ENCODE measurements at regions not wholly inside any gene's neighbourhood (a gene's known extent, or its start where the extent isn't known, plus 50 kb on each side); places are given as distances from the start of the nearest gene placed in this dataset.

DNA sequence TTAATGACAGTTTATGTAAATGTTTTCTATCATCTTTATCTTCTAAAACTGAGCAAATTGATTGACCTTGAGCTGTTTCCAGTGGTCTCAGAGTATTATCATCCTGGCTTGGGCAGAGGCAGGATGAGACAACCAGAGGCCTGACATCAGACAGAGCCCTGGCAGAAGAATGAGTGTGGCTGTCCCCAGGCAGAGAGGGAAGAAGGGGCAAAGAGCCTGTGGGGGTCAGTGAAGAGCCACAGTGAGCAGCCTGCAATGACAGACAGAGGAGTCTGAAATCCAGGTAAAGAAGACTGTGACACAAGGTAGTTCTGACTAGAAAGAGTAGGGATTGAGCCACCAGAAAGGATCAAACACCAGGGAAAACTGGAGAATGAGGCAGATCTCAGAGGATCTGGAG is 182.4 kb upstream of the ARSJ start:
- Mint-ChIP-seq H3K4me1 (no peaks in the 10 kb centered on the region), H3K4me3 (no peak overlapping the region), H3K27me3 (no peaks in the 10 kb centered on the region), H3K36me3 (ENCODE audit: low read depth) (no peaks in the 10 kb centered on the region), H3K9me3 (no peaks in the 10 kb centered on the region), H3K27ac (no peak overlapping the region)
- CTCF ChIA-PET, result no interaction called here
- POLR2A ChIA-PET, result no interaction called here
- no peak for DNase-seq

DNA sequence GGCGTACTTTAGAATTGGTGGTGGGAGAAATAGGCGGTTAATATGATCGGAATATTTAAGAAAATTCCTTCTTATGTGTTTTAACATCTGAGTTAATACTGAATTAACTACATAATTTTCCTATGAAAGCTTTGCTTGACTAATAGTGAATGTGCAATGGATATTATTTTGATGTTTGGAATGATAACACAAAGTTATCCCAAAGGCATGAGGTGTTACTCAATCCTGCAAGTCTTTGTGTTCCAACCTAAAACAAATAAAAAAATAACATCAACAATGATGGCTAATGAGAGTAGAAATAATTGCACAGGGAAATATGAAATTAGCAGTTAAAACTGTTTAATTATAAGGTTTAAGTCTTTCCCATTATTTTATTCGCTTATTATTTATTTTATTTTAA is 183.6 kb upstream of the ARSJ start:
- no peaks in the 10 kb centered on the region for H3K9me3 Mint-ChIP-seq
- H3K27me3 Mint-ChIP-seq, result no peaks in the 10 kb centered on the region
- H3K4me3 Mint-ChIP-seq, result no peak overlapping the region
- ChIA-PET CTCF (no interaction called here), POLR2A (no interaction called here)
- DNase-seq, result no peak
- no peaks in the 10 kb centered on the region for H3K4me1 Mint-ChIP-seq
- no peak overlapping the region for H3K27ac Mint-ChIP-seq
- H3K36me3 Mint-ChIP-seq (ENCODE audit: low read depth), result no peaks in the 10 kb centered on the region

DNA sequence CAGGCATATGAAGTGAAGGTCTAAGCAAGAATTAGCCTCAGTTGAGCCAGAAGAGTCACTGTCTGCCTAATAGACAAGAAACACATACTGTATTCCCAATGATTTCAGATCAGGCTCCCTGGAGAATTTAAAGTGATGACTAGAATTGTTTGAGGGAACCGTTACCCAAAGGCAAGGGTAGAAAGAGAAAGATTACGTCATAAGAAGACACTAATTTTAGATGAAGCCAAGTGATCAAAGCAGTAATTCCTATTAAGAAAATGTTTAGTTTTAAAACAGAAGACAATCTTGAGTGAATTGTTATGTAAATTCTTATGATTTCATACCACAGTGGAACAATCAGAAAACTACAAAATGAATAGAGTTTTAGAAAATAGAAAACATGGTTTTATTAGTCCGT is 194.5 kb upstream of the ARSJ start:
- Mint-ChIP-seq H3K9me3 (no peaks in the 10 kb centered on the region), H3K36me3 (ENCODE audit: low read depth) (no peaks in the 10 kb centered on the region), H3K4me3 (no peak overlapping the region), H3K27me3 (no peaks in the 10 kb centered on the region), H3K27ac (no peak overlapping the region), H3K4me1 (no peaks in the 10 kb centered on the region)
- ChIA-PET CTCF (no interaction called here), POLR2A (no interaction called here)
- DNase-seq, result no peak

DNA sequence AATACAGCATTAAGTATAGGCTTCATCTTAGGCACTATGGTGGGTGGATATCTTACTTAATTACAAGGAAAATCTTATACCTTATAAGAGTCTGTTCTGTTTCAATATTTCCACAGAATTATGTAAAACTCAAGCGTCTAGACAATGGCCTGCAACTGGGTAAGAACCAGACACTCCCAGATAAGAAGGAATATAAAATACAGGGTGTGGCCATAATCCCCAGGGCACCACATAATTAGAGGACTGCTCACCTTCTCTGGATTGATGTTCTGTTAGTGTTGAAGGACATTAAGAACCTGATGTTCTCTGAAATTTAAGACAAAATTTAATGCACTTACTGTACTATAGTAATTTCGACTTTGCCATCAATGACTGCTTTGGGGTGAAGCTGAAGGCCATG is 198.2 kb upstream of the ARSJ start:
- no peaks in the 10 kb centered on the region for H3K9me3 Mint-ChIP-seq
- no peaks in the 10 kb centered on the region for H3K36me3 Mint-ChIP-seq (ENCODE audit: low read depth)
- H3K4me3 Mint-ChIP-seq, result no peak overlapping the region
- DNase-seq, result no peak
- CTCF ChIA-PET, result no interaction called here
- H3K4me1 Mint-ChIP-seq, result no peaks in the 10 kb centered on the region
- no peaks in the 10 kb centered on the region for H3K27me3 Mint-ChIP-seq
- H3K27ac Mint-ChIP-seq, result no peak overlapping the region
- POLR2A ChIA-PET, result no interaction called here

DNA sequence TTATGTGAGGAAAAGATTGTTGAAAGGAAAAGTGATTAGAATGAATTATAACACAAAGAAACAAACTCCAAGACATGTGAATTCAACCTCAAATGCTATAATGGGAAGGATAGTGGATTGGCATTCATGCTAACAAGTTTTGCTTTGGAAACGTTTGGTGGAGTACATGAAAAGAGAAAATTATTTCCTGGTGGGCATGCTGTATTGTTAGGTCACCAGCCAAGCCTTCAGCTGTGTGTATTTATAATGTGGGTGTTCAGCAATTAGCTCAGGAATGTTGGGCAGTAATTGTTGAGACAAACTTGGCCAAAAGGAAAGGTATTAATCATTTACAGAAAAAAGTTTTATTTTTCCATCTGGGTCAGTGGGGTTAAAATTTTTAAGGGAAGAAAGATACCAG is 198.9 kb upstream of the ARSJ start:
- H3K4me1 Mint-ChIP-seq, result no peaks in the 10 kb centered on the region

DNA sequence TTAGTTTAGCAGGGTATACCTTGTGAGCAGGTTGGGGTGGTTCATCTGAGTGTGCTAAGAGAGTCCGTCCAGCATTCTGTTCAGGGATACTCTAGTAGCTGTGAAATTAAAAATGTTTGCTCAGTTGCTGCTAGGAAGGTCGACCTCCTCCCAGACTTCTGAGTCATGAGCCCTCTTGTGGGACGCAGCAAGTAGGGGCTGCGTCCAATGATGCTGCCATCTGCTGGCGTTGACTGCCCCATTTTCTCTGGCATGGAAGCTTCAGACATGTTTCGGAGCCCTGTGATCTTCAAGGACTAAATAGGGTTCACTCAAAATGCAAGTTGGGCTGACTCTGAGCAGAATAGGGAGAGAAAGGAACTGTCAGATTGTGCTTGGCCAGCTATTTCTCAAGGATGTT is 201.0 kb upstream of the ARSJ start:
- H3K9me3 Mint-ChIP-seq, result peaks cover 3% of the 10 kb centered on the region
- POLR2A ChIA-PET, result no interaction called here
- H3K4me1 Mint-ChIP-seq, result no peaks in the 10 kb centered on the region
- no peaks in the 10 kb centered on the region for H3K36me3 Mint-ChIP-seq (ENCODE audit: low read depth)
- no peak overlapping the region for H3K27ac Mint-ChIP-seq
- H3K4me3 Mint-ChIP-seq, result no peak overlapping the region
- H3K27me3 Mint-ChIP-seq, result no peaks in the 10 kb centered on the region
- no peak for DNase-seq
- CTCF ChIA-PET, result no interaction called here

More for the DNA sequence above, 198.9 kb upstream of the ARSJ start:
- H3K27me3 Mint-ChIP-seq, result no peaks in the 10 kb centered on the region
- CTCF ChIA-PET, result no interaction called here
- H3K36me3 Mint-ChIP-seq (ENCODE audit: low read depth), result no peaks in the 10 kb centered on the region
- no peak overlapping the region for H3K4me3 Mint-ChIP-seq
- no peak for DNase-seq
- H3K9me3 Mint-ChIP-seq, result no peaks in the 10 kb centered on the region
- POLR2A ChIA-PET, result no interaction called here
- no peak overlapping the region for H3K27ac Mint-ChIP-seq

DNA sequence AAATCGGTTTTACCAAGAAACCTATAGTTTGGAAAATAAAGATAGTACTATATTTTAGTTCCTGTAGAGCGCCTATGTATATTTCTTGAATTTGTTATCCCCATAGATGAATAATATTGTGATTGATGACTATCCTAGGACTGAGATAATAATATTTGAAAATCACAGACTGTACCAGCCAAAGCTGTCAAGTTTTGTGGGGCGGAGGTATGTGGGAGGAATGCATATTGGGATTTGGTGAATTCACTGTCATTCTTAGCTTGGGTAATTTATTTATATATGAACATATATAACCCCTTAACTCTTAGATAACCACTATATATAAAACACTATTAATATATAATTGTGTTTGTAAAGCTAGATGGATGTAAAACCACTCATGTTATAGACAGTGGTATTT is 205.5 kb upstream of the ARSJ start:
- DNase-seq, result no peak
- Mint-ChIP-seq H3K27me3 (peaks cover 2% of the 10 kb centered on the region), H3K4me3 (no peak overlapping the region), H3K9me3 (peaks cover 3% of the 10 kb centered on the region), H3K4me1 (no peaks in the 10 kb centered on the region), H3K36me3 (ENCODE audit: low read depth) (no peaks in the 10 kb centered on the region), H3K27ac (no peak overlapping the region)
- ChIA-PET POLR2A (no interaction called here), CTCF (no interaction called here)

DNA sequence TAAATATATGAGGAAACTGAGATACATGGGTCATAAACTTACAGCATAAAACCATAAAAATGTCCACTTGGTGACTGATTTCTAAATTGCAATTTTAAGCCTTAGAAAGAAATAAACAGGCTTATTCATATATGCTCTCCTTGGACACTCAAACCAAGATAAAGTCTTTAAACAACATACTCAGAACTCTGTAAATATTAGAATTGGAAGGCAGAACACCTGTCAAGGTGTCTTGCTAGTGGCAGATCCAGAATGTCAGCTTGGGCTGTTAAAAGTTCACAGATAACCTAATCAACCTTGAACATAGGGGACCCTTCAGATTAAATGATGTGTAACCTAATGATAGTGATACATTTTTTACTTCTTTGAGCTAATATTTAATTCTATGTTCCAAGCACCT is 208.1 kb upstream of the ARSJ start:
- DNase-seq, result no peak
- H3K9me3 Mint-ChIP-seq, result peaks cover 3% of the 10 kb centered on the region
- H3K4me1 Mint-ChIP-seq, result no peaks in the 10 kb centered on the region
- no peaks in the 10 kb centered on the region for H3K36me3 Mint-ChIP-seq (ENCODE audit: low read depth)
- POLR2A ChIA-PET, result no interaction called here
- no peak overlapping the region for H3K27ac Mint-ChIP-seq
- CTCF ChIA-PET, result no interaction called here
- H3K4me3 Mint-ChIP-seq, result no peak overlapping the region
- peaks cover 2% of the 10 kb centered on the region for H3K27me3 Mint-ChIP-seq

DNA sequence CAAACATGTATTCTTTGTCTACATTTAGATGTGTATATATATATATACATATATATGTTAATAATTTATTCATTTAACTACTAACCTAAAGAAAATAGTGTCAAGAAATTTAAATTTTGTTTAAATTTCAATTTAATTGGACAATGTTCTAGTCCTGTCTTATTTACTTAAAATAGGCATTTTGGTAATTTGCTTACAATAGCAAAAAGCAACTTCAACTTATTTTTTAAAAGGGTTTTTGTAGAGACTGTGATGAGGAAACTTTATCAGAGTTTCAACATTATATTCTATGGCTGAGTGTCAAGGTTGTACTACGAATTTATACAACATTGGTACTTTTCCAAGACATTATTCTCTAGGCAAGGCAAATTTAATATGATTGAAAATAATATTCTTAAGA is 212.0 kb upstream of the ARSJ start:
- no peak for DNase-seq
- no peak overlapping the region for H3K4me3 Mint-ChIP-seq
- H3K4me1 Mint-ChIP-seq, result no peaks in the 10 kb centered on the region
- ChIA-PET POLR2A (no interaction called here), CTCF (no interaction called here)
- no peak overlapping the region for H3K27ac Mint-ChIP-seq
- H3K9me3 Mint-ChIP-seq, result no peaks in the 10 kb centered on the region
- H3K36me3 Mint-ChIP-seq (ENCODE audit: low read depth), result no peaks in the 10 kb centered on the region
- H3K27me3 Mint-ChIP-seq, result peaks cover 2% of the 10 kb centered on the region

DNA sequence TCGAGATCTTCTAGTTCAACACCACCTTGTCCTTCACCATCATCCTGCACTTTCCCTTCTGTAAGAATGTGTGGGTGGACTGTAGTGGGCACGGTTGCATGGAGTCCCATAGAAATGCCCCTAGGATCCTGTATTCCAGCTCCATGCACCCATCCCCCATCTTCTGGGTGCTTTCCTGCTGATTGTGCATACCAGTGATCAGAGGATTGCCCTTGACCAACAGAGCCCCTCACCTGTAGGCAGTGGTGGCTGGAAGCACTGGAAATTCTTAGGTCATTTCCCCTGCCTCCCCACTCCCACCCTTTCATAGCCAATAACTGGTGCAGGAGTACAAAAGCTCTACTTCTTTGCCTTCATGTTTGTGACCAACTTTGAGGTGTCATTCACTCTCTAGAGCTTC is 213.4 kb upstream of the ARSJ start:
- no peaks in the 10 kb centered on the region for H3K36me3 Mint-ChIP-seq (ENCODE audit: low read depth)
- H3K27ac Mint-ChIP-seq, result no peak overlapping the region
- no peak overlapping the region for H3K4me3 Mint-ChIP-seq
- ChIA-PET CTCF (no interaction called here), POLR2A (no interaction called here)
- no peak for DNase-seq
- H3K4me1 Mint-ChIP-seq, result no peaks in the 10 kb centered on the region
- H3K27me3 Mint-ChIP-seq, result peaks cover 2% of the 10 kb centered on the region
- H3K9me3 Mint-ChIP-seq, result no peaks in the 10 kb centered on the region

DNA sequence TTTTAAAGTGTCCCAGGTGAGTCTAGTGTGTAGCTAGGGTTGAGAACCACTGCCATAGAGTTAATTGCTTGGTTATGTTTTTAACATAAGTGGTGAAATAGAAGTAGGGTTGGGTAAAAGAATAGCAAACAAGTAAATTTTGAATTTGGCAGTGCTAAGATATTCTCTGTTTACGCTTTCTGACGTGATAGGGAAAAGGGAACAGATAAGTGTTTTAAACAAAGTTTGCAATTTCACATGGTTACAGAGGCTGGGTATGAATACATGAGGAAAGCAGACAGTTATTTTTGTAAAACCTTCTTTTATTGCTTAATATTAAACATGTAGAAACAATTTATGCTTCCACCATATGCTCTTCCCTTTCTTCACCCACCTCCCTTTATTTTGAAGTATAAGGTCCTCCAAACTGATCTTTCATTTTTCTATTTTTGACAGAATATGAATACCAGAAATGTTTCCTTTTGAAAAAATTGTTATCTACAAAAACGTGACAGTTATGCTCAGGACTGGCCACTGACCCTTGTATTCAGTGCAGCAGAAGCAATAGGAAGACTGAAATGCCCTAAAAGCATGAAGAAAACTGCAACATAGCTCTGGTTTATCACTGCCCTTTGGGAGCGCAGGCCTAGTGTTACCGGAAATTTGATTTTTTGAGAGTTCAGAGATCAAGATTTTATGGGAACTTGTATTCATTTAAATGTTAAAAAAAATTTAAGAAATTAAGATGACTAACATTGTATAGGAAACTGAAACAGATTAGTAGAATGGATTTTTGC is 214.4 kb upstream of the ARSJ start:
- ChIA-PET CTCF (no interaction called here), POLR2A (no interaction called here)
- no peak overlapping the region for H3K4me3 Mint-ChIP-seq
- no peak overlapping the region for H3K27ac Mint-ChIP-seq
- no peaks in the 10 kb centered on the region for H3K9me3 Mint-ChIP-seq
- DNase-seq, result no peak
- H3K36me3 Mint-ChIP-seq (ENCODE audit: low read depth), result no peaks in the 10 kb centered on the region
- peaks cover 2% of the 10 kb centered on the region for H3K27me3 Mint-ChIP-seq
- no peaks in the 10 kb centered on the region for H3K4me1 Mint-ChIP-seq

DNA sequence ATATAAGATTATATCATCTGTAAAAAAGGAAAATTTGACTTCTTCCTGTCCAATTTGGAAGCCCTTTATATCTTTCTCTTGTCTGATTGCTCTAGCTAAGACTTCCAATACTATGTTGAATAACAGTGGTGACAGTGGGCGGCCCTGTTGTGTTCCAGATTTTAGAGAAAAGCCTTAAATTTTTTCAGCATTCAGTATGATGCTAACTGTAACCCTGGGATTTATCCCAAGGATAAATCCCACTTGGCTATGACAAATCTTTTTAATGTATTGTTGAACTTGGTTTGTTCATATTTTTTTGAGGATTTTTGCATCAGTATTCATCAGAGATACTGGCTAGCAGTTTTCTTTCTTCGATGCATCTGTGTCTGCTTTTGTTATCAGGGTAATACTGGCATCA is 217.2 kb upstream of the ARSJ start:
- Mint-ChIP-seq H3K9me3 (no peaks in the 10 kb centered on the region), H3K27me3 (peaks cover 1% of the 10 kb centered on the region), H3K36me3 (ENCODE audit: low read depth) (no peaks in the 10 kb centered on the region), H3K4me3 (no peak overlapping the region), H3K4me1 (no peaks in the 10 kb centered on the region), H3K27ac (no peak overlapping the region)
- no peak for DNase-seq
- CTCF ChIA-PET, result no interaction called here
- POLR2A ChIA-PET, result no interaction called here

DNA sequence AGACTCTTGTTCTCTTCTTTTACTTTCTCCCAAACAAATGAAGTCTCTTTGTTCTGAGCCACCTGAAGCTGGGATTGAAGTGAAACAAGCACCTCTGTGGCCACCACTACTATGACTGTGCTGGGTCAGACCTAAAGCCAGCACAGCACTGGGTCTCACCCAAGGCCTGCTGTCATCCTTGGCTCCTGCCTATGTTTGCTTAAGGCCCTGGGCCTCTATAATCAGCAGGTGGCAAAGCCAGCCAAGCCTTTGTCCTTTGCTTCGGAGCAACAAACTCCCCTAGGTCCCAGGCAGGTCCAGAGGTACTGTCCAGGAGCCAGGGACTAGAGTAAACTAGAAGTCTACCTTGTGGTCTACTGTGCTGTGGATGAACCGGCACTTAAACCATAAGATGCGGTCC is 220.6 kb upstream of the ARSJ start:
- Mint-ChIP-seq H3K4me3 (no peak overlapping the region), H3K27me3 (peaks cover 1% of the 10 kb centered on the region), H3K9me3 (no peaks in the 10 kb centered on the region), H3K36me3 (ENCODE audit: low read depth) (no peaks in the 10 kb centered on the region), H3K27ac (no peak overlapping the region), H3K4me1 (no peaks in the 10 kb centered on the region)
- ChIA-PET POLR2A (no interaction called here), CTCF (no interaction called here)
- DNase-seq, result no peak

DNA sequence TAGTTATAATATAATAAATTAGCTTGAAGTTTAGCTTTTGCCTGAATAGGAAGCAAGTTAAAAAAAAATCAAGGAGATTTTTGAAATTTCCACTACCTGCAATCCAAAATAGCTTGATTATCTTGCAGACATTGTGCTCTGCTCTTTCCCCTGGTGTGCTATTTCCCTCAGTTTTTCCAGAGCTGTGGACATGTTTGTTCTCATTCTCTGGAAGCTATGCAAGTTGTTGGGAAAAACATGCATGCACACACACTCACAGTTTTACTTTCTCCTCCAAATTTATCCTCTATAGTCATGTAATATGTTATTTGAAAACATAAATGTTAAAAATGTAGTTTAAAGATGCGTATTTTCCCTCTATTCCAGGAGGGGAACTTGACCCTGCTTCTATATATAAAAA is 225.8 kb upstream of the ARSJ start:
- CTCF ChIA-PET, result no interaction called here
- no peak overlapping the region for H3K27ac Mint-ChIP-seq

More for the DNA sequence above, 225.8 kb upstream of the ARSJ start:
- no peak for DNase-seq
- POLR2A ChIA-PET, result no interaction called here
- H3K27me3 Mint-ChIP-seq, result no peaks in the 10 kb centered on the region
- H3K4me1 Mint-ChIP-seq, result no peaks in the 10 kb centered on the region
- no peaks in the 10 kb centered on the region for H3K9me3 Mint-ChIP-seq
- no peaks in the 10 kb centered on the region for H3K36me3 Mint-ChIP-seq (ENCODE audit: low read depth)
- no peak overlapping the region for H3K4me3 Mint-ChIP-seq
